Activated naive CD8-positive, alpha-beta T cell treated with anti-CD3 and anti-CD28 coated beads, Interleukin-2, amount 50 U/mL, for 16 hours (primary cell): ENCODE measurements at regions not wholly inside any gene's neighbourhood (a gene's known extent, or its start where the extent isn't known, plus 50 kb on each side); places are given as distances from the start of the nearest gene placed in this dataset.
"Not testable (repeated sequence)": the region's sequence is repeated elsewhere in the genome, so short reads cannot be mapped to it uniquely, and the experiment has no call there.

Experiments used
- DNase-seq: peaks from one replicate; pipeline ENCODE4 v3.0.0-alpha.2; 2020; ENCODE audit warnings: low read depth, low spot score

GRCh38 chr12:131273291-131273845, 319.7 kb downstream of the ADGRD1 start:
- no peak for DNase-seq

GRCh38 chr12:131274061-131274460, 320.4 kb downstream of the ADGRD1 start:
- DNase-seq: no peak

GRCh38 chr12:131274906-131275305, 321.2 kb downstream of the ADGRD1 start:
- no peak for DNase-seq

- no peak for DNase-seq
These were observed 322.1 kb downstream of the ADGRD1 start for GRCh38 chr12:131275824-131276223.

- DNase-seq: no peak
These were observed 322.9 kb downstream of the ADGRD1 start for GRCh38 chr12:131276501-131277185.

- DNase-seq: not testable (repeated sequence)
These were observed 323.7 kb downstream of the ADGRD1 start for GRCh38 chr12:131277186-131278091.

GRCh38 chr12:131278451-131279115, 324.9 kb downstream of the ADGRD1 start:
- not testable (repeated sequence) for DNase-seq

GRCh38 chr12:131279281-131279921, 325.7 kb downstream of the ADGRD1 start:
- no peak for DNase-seq

GRCh38 chr12:131280426-131280825, 326.7 kb downstream of the ADGRD1 start:
- DNase-seq: no peak

- DNase-seq: no peak
These were observed 327.3 kb downstream of the ADGRD1 start for GRCh38 chr12:131281016-131281415.

- no peak for DNase-seq
These were observed 328.8 kb downstream of the ADGRD1 start for GRCh38 chr12:131282292-131283080.

GRCh38 chr12:131283191-131283861, 329.6 kb downstream of the ADGRD1 start:
- DNase-seq: no peak

GRCh38 chr12:131283862-131284825, 330.4 kb downstream of the ADGRD1 start:
- DNase-seq: not testable (repeated sequence)

GRCh38 chr12:131284954-131285904, 331.5 kb downstream of the ADGRD1 start:
- not testable (repeated sequence) for DNase-seq

GRCh38 chr12:131285905-131286295, 332.2 kb downstream of the ADGRD1 start:
- not testable (repeated sequence) for DNase-seq

- not testable (repeated sequence) for DNase-seq
These were observed 332.6 kb downstream of the ADGRD1 start for GRCh38 chr12:131286301-131286700.
